Stimulated activated naive CD4-positive, alpha-beta T cell (primary cell): ENCODE measurements at regions not wholly inside any gene's neighbourhood (a gene's known extent, or its start where the extent isn't known, plus 50 kb on each side); places are given as distances from the start of the nearest gene placed in this dataset.
"Not testable (repeated sequence)": the region's sequence is repeated elsewhere in the genome, so short reads cannot be mapped to it uniquely, and the experiment has no call there.

Experiments
- DNase-seq, 6 experiments: peaks; one replicate each; lab custom pipeline; 2025; lab: John Stamatoyannopoulos, UW

DNA sequence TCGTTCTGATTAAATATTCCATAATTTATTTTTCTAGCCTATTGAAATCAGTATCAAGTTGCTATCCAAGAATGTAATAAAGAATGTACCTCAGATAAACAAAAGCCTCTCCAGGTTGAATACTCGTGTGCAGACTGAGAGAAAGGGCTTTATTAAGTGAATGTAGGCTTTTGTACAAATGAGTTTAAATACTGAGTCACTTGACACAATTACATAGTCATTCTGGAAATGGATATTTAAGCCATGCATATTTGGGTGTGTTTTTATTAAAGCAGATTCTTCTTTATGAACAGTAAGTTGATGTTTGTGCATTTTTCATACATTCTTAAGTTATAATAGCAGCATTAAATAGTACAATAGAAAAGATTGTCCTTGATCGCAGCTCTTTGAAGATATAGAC lies 139.8 kb upstream of the GK2 start:
- no peak for DNase-seq

DNA sequence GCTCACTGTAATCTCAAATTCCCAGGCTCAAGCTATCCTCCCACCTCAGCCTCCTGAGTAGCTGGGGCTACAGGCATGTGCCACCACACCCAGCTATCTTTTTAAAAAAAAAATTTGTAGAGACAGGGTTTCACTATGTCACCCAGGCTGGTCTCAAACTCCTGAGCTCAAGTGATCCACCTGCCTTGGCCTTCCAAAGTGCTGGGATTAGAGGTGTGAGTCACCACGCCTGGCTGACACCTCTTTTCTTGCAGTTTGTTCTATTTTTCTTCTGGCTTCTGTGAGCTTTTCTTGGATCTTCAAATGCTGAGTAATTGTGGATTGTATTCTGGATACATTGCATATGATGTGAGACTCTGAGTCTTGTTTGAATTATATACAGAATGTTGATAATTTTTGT lies 137.3 kb upstream of the GK2 start:
- not testable (repeated sequence) for DNase-seq

DNA sequence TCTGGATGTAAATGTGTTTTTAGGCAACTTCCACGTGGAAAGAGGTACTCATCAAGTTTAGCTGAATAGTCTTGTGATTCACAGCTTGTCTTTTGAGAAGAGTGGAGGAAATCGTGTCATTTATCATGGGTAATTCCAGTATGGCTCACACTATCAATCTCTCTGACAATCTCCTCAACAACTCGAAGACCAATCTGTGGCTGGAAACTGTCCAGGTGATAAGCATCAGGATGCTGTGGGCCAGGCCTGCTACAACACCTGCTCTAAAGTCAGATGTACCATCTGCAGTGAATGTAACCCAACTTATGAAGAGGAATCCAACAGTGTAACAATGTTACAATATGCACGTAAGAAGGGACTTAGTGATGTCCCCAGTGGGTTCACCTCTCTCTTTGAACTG lies 132.1 kb upstream of the GK2 start:
- DNase-seq = no peak

DNA sequence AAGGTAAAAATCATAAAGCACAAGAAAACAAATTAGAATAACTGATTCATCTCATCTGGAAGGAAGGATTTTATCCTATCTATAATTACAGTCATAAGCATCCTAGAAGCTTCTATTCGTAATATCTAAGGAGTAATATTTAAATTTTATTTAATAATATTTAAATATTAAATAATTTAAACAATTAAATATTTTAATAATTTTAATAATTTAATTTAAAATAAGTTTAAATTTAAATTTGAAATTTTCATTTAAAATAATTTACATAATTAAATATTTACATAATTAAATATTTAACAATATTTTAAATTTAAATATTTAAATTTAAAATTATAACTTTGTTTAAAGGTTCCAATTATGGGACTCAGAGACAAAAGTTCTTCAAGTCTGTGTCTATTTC lies 127.5 kb upstream of the GK2 start:
- DNase-seq = no peak

DNA sequence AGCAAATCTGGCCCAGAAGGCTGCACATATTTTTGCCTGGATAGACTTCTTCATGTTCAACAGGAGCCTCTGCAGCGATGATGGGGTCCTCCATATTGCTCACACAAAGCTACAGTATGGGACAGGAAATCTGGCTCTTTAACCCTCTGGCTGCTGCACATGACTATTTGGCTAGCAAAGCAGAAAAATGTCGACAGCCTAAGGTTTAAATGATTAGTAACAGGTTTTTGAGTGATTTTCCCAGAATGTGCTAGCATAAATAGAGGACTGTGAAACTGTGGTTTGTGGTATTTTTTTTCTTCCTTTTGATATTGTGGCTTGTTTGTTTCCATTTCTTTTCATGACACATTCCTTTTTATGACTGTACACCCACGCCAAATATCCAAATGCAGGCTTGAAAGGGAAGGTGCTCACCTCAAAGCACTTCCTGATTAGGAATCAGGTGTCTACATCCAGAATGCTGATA lies 120.2 kb upstream of the GK2 start:
- DNase-seq = no peak

DNA sequence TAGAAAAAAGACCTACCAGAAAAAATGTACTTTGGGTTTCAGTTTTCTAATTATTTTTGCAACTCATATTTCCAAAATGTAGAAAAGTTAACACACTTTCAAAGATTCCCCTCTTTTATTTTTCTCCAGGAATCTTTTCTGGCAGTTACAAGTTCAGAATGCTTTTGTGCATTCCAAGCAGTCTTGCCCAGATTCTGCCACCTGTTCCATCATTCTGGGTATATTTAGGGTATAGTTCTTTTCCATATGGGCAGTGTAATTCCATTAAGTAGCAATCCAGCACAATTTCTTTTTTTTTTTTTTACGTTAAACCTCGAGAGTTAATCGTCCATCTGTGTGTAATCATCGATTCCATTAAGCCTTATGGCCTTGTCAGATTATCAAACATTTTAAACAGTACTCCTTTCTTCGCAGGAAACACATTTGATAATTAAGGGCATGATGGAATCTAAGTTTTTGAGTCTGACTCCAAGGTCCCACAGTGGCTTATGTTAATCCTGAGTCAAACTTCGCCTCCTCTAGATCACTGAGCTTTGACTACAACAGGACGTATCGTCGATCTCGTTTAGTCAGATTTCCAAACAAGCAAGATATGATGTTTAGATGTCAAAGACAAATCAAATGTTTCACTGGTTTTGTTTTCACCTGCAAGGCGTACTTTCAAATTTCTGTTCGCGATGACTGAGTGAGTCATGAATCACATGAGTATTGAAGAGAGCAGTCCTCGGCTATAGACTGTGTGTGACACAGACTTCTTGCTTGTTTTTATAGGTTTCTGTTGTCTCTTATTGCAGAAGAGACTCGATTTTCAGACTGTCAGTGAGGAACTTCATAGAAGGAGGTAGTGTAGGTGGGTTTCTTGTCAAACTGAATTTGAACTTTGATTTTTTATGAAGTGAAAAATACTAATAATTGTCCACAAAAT lies 118.9 kb upstream of the GK2 start:
- no peak for DNase-seq

DNA sequence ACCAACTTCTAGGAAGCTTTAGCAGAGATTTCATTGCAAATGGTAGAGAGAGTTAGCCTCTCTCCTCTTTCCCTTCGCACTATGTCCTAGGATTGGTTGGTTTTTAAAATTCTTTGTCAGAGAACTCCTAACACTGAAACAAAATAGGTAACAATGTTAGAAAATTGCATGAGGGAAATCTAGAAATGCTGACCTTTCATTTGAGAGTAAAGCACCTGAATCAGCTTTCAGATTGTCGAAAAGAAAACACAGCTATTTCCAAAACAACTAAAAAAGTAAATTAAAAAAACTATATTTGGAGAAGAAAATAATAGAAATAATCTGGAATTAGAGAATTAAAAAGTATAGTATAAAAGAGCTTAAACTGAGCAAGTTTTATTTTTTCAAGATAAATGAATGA lies 108.1 kb upstream of the GK2 start:
- no peak for DNase-seq

DNA sequence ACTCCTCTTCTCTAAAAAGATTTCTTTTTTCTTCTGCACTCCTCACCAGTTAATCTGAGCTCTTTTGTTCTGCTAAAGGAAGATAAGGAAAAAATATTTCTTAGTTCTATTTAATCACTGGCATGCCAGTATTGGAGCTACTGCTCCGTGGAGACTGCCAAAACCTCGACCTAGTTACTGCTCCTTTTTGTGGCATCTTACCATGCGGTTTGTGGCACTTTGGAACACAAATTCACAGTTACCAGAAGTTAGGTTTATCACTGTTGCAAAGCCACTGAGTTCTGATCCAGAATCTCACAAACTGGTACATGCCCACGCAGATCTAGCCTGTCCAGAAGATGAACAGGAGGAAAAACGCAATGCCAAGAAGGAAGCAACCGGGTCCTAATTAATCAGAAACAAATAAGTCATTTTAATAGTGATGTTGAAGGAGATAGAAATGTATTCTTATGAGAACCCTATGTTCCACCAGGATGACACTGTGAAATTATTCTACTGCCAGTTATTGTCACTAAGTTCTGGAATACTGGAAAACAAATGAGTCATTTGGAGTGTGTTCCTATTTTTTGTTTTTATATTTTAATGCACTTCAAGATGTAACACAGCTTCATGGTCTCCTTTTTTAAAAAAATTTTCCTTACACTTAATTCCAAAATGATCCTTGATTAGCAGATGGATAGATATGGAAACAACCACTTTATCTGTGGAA lies 106.7 kb upstream of the GK2 start:
- DNase-seq = no peak

DNA sequence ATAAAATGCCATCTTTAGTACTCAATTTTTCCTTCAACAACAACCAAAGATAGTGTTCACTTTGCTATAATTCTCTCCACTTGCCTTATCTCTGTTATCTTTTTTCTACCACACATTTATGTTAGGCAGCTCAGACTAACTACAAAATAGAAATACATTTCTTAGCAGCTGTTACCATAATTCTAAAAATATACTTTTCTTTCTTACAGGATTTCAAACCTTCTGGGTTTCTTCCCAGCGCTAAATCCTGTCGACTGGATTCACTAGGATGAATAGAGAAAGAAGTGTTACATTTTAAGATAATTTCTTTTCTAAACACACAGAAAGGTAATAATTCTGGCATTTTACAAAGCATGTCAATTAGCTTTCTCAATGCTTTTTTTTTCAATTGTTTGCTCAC lies 105.5 kb upstream of the GK2 start:
- DNase-seq = no peak

DNA sequence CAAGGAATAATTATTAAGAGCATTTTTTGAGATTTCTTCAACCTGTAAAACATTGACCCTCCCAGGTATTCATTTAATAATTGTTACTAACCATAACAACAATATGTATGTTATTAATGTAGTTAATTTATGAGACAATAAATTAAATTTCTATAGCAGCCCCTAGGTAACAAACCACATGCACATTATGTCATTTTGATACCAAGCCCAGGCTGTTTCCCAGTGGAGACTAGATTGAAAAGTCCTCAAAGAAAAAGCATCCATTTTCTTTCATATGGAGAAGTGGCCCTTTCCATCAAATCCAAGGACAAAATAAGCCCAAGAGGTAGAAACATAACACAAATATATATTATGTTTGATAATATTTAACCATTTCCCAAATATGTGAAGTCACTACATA lies 104.3 kb upstream of the GK2 start:
- DNase-seq = no peak

DNA sequence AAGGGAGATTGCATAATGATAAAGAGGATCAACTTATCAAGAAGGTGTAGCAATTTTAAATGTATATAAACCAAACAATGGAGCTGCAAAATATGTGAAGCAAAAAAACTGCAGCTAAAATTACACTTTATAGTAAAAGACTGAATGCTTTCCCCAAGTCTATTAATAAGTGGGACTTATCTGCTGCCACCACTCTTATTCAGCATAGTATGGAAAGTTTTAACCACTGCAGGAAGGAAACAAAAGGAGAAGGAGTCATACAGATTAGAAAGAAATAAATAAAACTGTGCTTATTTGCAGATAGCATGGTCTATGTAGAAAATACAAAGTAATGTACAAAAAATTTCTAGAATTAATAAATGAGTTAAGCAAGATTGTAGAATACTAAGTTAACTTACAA lies 94.1 kb upstream of the GK2 start:
- DNase-seq = no peak

DNA sequence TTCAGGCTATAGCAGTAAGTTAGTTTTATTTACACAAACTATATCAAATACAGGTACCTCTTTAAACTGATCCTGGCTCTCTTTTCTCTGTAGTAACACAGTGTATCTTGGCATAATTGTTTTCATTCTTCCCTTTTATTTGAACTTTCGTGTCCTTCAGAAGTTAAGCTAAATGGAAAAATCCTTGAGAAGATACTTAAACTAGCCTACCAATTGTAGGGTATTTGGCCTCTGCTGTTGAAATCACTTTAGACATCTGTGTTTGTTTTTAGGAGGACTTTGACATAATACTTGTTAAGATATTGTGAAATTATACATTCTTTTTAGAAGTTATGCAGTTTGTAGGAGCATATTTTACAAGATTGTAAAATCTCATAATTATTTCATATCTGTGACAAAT lies 90.3 kb upstream of the GK2 start:
- DNase-seq = no peak

DNA sequence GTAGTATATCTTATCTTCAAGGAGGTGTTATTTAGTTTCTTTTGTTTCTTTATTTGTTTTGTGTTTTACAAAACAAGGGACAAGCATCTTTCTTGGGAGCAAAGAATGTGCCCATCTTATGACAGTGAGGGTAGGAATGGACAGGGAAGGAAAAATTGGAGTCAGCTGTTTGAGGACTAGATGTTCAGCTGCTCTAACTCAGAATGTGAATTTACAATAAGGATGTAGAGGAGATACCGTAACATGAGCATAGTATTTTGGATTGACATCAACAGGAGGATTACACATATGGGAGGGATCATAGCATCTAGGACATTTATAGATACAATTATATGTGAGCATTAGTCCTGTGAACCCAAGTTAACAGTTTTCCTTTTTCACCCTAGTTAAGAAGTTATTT lies 89.0 kb upstream of the GK2 start:
- DNase-seq = no peak

DNA sequence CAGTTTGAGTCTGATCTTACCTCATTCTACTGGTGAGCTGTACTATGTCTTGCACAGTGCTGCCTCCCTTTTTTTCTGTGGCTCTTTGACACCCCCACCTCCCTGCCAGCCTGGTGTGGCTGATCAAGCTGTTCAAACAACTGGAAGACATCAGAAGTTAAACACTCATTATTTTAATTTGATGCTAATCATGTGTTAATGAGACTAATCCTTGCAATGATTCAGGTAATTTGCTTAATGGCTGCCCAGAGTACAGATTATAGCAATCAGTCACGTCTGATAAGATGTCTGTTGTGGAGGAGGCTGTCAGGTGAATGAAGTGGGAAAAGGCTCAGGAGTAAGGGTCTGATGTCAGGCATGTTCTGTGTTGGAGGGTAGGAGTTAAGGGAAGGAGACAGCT lies 87.4 kb upstream of the GK2 start:
- DNase-seq = no peak

DNA sequence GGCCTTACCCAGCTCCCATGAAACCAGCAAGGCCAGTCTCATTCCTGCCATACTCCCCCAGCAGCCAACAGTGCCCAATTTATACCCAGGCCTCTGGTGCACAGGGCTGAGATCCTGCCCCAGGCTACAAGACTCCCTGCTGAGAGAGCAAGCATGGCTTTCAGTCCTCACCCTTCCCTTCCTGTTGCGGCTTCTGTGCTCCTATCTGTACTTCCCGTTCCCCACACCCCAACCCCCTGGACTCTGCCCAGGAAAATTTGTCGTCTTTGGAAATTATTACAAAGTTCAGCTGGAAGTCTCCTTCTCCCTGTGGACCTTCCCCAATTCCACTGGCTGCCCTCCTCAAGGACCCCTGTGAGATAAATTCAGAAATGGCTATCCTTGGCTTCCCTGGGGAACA lies 84.1 kb upstream of the GK2 start:
- no peak for DNase-seq

DNA sequence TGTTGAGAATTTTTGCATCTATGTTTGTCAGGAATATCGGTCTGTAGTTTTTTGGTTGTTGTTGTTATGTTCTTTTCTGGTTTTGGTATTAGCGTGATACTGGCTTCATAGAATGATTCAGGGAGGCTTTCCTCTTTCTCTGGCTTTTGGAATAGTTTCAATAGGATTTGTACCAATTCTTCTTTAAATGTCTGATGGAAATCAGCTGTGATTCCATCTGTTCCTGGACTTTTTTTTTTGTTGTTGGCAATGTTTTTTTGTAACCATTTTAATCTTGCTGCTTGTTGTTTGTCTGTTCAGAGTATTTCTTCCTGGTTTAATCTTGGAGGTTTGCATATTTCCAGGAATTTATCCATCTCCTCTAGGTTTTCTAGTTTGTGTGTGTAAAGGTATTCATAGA lies 81.5 kb upstream of the GK2 start:
- no peak for DNase-seq

DNA sequence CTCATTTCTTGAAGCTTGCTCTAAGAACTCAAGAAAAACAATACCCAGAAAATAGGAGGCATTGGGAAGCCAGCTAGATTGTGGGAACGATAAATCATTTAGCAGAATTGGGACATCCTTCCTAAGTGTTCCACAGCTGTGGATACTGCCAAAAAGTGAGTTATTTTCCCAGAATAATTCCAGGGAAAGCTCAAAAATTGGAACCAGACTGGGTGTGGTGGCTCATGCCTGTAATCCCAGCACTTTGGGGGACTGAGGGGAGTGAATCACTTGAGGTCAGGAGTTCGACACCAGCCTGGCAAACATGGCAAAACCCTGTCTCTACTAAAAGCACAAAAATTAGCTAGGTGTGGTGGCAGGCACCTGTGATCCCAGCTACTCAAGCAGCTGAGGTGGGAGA lies 68.2 kb upstream of the GK2 start:
- no peak for DNase-seq

DNA sequence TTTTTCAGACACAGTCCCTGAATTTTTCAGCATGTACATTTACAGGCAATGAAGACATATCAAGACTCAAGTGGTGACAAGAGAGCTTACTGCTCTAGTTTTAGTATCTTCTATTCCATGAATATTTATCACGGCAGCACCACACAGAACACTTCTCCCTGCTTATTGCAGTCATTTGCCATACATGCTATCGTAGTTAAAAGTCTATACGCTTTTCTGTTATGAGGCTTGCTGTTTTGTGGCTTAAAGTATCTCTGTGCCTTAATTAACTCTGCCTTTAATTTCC lies 65.4 kb upstream of the GK2 start:
- no peak for DNase-seq

DNA sequence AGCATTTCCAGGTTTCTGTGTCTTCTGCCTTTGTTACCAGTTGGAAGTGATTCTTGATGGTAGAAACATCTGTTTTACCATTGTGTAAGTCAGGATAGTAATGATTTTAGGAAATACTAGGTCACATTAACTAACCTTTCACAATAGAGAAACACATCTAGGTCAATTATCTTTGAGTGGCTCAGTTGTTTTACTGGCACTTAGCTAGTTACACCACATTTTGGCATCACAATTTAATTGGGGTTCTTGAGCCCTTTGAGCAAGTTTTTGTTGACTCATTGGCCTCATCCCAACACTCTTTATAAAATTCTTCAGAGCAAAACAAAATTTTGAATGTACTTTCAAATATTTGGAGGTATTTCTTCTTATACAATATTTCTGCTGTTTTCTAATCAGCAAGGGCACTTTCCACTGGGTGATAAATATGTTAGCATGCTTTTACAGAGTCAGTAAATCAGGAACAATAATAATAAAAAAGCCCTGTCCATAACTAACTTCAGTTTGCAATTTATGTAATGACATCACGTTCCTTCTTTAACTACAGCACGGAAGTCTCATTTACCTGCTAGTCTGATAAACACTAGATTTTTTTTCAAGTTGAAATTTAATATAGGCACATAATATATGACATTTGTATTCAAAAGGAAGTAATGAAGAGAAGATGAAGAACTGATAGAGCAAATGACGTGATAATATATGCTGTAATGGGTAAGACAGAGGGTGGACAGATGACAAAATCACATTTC lies 64.8 kb upstream of the GK2 start:
- no peak for DNase-seq

DNA sequence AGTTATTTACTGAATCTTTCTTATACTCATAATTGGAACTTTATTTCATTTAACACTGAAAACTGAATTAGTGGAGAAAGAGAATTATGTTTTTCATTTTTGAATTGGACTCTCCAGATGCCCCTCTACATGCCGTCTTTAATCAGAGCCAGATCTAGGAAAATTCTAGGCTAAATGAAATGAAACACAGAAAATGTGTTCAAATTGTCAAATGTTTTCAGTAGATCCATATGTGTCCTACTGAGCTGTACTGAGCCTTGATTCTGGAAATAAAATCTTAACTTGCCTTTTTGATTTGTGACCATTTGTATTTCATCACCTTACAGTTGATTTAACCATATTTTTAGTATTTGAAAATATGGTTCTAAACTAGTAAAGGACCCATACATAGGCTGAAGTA lies 64.0 kb upstream of the GK2 start:
- no peak for DNase-seq

DNA sequence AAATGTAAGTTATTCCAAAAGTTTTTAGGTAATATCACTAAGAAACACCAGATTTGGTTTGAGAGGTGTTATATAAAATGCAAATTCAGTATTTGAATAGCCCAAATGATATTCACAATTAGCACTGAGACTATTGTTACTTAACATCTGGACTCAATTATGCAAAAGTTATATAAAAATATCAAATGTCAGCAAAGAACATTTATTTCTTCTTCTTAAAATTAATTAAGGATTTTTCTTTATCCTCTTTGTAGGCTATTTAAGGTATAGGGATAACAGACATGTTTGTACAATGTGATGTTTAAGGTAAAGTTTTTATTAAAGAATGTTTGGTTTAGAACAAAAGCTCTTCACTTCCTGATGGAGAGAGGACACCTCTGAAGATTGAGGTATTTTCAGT lies 63.3 kb upstream of the GK2 start:
- DNase-seq = no peak

DNA sequence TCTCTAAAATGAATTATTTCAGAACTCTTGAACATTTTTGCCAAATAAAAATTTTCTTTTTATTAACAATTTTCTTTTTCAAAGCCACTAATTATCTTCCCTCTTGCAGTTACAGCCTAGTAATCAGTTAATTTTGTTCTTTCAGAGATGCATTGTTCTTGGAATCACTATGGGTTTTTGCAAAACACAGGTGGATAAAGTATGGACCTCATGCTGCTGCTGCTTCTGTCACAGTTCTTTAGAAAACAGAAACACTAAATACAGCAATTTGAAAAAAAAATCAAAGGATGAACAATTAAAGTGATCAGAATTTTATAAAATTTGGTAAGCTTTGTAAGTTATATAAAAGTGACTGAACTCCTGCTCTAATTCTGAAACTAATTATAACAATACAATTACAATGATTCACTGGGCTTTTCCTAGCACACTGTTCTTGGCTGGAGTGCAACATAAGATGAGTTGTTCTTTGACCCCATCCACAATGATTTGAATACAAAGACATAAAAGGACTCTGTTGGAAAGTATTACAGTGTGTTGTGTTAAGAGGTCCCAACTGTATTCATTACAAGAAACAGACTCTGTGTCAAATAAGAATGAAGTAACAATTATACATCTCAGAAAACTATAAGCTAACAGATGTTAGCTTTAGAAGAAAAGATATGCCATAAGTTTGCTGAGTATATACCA lies 59.4 kb upstream of the GK2 start:
- DNase-seq = no peak

DNA sequence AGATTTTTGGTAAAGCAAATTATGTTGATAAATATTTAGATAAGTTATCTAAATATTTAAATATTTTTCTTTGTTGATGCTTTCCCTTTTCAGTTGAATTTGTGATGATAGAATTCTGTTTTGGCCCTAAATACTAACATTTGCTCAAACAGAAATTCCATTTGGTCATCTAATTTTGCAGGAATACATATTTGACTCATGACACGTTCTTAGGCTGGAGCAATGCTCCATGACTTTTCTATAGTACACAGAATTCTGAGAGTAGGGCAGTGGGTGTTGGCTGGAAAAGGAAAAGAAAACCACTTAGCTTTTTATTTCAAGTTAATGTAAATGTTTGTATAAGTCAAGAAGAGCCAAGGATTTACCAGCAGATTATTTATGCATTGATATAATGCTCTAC lies 58.6 kb upstream of the GK2 start:
- DNase-seq = no peak
